Activated CD8-positive, alpha-beta memory T cell treated with anti-CD3 and anti-CD28 coated beads, Interleukin-2, amount 50 U/mL, for 1 hour (primary cell): ENCODE measurements at regions not wholly inside any gene's neighbourhood (a gene's known extent, or its start where the extent isn't known, plus 50 kb on each side); places are given as distances from the start of the nearest gene placed in this dataset.

Experiments
- DNase-seq: peaks from one replicate; pipeline ENCODE4 v3.0.0-alpha.2; 2020; ENCODE audit errors: extremely low read depth

GRCh38 chr13:73751290-73751689 lies 382.9 kb downstream of the KLF12 start:
- no peak for DNase-seq

- no peak for DNase-seq
Observed at GRCh38 chr13:73748404-73748803, 385.8 kb downstream of the KLF12 start.

GRCh38 chr13:73745190-73745589 lies 389.0 kb downstream of the KLF12 start:
- no peak for DNase-seq

DNA sequence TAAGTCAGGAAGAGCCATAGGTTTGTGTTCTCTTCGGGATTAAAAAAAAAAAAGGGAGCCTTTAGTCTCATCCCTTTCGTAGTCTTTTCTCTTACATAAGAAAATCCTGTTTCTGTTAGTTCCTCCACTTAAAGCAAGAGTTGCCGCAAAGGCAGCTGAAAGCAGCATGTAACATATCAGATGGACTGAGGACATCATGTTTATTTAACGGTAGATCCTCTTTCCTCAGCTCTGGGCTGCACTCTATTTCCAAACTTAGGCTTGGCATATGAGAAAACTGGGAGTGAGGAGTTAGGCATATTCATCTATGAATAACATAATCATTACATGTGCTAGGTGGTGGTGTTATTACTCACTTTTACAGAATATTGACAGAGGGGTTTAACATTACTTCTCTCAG lies 391.2 kb downstream of the KLF12 start:
- DNase-seq = no peak

- DNase-seq = no peak
Observed at GRCh38 chr13:73741742-73742141, 392.5 kb downstream of the KLF12 start.

- DNase-seq = no peak
Observed at GRCh38 chr13:73741111-73741510, 393.1 kb downstream of the KLF12 start.

- DNase-seq = no peak
Observed at GRCh38 chr13:73740666-73741065, 393.5 kb downstream of the KLF12 start.

GRCh38 chr13:73739394-73739793 lies 394.8 kb downstream of the KLF12 start:
- no peak for DNase-seq

DNA sequence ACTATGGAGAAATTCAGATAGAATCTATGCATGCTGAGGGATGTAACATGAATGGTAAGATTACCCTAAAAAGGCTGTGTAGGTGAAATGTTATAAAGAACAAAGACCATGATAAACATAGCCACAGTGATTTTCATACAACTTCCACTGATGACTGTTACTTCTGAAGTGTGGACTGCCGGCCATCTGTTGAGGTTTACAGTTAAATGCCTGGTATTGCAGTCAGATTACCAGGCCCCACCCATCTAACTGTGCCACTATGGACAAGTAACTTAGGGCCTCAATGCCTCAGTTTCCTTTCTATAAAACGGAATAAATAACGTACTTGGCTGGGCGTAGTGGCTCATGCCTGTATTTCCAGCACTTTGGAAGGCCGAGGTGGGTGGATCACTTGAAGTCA lies 395.6 kb downstream of the KLF12 start:
- DNase-seq = no peak

GRCh38 chr13:73737214-73737613 lies 397.0 kb downstream of the KLF12 start:
- DNase-seq = no peak

DNA sequence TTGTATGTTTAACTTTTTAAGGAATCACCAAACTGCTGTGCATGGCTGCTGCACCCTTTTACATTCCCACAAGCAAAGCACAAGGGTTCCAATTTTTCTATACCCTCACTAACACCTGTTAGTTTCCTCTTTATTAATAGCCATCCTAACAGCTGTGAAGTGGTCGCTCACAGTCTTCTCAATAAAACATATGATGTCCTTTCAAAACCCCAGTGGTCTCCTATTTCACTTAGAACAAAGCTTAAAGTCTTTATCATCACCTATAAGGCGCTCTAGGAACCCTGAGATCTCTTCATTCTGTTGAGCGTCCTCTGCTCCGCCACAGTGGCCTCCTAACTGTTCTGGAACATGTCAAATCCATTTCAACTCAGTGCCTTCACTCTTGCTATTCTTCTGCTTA lies 400.5 kb downstream of the KLF12 start:
- DNase-seq = no peak

DNA sequence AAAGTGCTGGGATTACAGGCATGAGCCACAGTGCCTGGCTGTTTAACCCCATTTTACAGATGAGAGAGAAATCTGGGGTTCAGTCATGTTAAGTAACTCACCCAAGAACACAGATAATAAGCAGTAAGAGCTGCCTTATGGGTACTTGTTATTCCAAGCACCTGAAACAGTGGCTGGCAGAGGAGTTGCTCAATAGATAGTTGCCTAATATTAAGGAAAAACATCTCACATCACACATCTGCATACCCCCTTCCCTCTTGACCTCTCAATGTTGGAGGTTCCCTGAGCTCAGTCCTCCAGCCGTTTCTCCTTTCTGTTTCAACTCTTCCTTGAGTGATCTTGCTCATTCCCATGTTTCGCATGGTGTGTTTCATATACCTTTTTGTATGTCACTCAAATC lies 401.9 kb downstream of the KLF12 start:
- DNase-seq = no peak

- DNase-seq = no peak
Observed at GRCh38 chr13:73731564-73731963, 402.6 kb downstream of the KLF12 start.

- no peak for DNase-seq
Observed at GRCh38 chr13:73730014-73730413, 404.2 kb downstream of the KLF12 start.

DNA sequence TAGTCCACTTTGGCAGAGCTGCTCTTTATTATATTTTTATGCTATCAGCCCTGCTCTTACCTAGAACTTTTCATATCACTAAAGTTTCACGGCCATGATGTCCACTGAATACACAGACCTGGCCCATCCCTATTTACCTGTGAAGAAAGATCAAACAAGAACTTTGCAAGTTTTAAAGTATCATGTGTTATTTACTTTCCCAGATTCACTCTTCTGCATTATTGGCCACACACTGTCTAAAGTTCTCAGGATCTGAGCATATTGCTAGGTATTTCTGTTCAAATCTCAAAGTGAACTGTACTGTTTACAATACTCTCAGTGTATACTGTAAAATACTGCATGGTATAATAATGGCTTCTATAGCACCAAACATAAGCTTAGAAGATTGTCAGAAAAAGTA lies 405.2 kb downstream of the KLF12 start:
- no peak for DNase-seq

DNA sequence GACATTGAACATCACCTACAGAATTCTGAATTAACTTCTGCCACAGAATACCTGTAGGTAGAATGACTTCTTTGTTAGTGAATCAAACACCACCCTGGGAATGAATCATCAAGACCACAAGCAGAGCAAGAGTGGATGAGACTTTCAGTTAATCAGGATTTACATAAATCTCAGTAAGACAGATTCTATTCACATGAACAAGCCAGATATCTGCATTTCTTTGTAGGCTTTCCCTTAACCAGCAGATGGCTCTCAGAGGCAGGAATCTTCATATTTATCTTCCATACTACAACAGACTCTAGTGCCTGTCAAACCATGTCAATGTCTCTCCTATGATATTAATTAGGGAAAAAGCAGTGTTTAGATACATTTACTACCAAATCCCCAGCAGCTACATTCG lies 412.1 kb downstream of the KLF12 start:
- no peak for DNase-seq

GRCh38 chr13:73721571-73721970 lies 412.6 kb downstream of the KLF12 start:
- DNase-seq = no peak

- DNase-seq = no peak
Observed at GRCh38 chr13:73720216-73720840, 413.9 kb downstream of the KLF12 start.

- DNase-seq = no peak
Observed at GRCh38 chr13:73718246-73718645, 416.0 kb downstream of the KLF12 start.

DNA sequence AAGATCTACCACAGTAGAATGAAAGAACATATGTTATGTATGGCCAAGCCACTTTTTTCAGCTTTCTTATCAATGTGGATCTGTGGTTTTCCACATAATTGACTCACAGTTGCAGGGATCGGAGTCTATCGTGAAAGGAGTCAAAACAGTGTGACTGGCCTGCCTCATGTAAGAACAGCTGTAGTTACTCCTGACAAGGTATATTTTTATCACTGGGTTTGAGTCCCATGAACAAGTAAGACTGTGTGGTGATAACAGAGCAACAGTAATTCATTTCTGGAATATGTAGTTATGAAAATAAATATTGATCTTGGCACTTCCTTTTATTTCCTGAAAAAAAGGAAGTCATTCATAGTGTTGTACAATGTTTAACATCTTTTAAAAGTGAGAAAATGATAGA lies 416.6 kb downstream of the KLF12 start:
- DNase-seq = no peak

DNA sequence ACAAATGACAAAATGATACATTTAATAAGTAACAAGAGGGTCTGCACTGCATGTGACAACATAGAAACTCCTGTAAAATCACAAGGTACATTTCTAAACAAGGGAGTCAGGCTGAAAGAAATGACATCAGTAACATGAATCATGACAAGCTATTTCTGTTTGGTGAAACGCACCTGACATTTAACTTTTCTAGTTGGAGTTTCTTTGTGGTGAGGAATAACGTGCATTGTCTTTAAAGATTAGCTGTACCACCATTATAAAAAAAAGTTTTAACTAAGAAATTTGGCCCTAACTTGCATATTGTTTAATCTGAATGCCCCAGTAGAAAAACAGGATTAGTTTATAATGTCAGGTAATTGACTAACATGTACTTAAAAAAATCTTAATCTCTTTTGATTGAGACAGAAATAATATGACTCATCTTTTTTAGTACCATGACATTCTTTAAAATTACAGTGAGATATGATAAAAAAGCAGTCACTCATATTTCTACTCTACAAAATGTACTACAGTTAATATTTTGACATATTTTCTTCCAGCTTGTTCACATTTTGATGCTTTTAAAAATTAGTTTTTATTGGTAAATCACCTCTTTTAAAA lies 418.2 kb downstream of the KLF12 start:
- no peak for DNase-seq

DNA sequence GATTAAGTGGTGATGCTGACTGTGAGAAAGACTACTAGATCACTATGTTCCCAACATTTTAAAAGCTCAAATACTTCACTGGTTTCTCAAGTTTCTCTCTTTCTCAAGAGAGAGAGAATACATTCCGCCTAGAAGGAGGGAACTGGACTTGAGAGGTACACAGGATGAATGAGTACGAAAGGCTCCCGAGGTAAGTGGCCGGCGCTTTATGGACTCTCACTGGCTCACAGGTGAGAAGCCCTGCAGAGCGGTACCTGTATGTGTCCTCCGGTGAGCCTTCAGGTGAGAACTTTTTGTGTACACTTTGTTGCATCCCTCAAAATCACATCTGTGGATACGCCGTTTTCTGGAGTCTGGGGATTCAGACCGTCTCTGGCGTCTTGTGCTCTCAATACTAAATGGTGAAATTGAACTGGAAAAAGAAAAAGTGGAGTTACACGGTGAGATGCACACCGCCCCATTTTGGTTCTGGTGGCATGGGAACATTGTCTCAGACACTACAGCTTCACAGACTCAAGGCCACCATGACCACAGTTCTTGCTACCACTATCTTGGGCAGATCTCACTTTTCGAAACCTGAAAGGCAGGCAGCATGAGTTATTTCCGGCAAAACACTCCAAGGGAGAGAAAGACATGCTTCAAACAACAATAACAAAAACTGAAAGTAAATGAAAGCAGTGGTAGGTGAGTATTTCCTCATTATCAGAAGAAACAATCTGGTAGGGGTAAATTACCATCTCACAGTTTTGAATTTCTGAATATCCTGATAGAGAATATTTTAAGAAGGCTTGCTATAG lies 418.9 kb downstream of the KLF12 start:
- DNase-seq = no peak

DNA sequence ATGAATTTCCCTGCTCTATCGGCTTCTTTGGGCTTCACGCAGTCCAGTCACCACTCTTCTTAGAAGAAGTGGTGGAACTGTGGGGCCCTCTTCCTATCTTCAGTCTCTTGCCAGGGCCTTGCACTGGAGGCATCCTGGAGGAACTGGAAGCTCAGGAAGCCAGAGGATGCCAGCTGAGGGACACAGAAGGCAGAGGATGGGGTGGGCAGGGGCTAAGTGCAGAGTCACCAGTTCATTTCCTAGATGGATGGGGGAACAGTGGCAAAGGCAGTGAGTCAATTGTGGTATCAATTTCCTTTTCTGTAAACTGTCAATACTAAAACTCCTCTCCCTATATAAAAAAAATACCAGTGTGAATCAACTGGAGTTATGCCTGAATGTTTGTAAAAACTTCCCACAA lies 419.7 kb downstream of the KLF12 start:
- DNase-seq = no peak
